Subcutaneous abdominal adipose tissue (tissue), 5 donors: ENCODE measurements at regions not wholly inside any gene's neighbourhood (a gene's known extent, or its start where the extent isn't known, plus 50 kb on each side); places are given as distances from the start of the nearest gene placed in this dataset.

Source experiments
- H3K27ac ChIP-seq: one replicate; pipeline ENCODE4 v1.7.0; 2013; ENCODE audit warnings: low read depth, mild to moderate bottlenecking, inconsistent platforms, low read length, moderate library complexity
- H3K27me3 ChIP-seq, 5 donors: one replicate each; pipeline ENCODE4 v1.7.0; 2013; ENCODE audit warnings: low read length in 5 of 5, inconsistent platforms in 1 of 5; ENCODE audit not compliant: control insufficient read depth in 5 of 5, insufficient read depth in 4 of 5
- H3K36me3 ChIP-seq, 5 donors: one replicate each; pipeline ENCODE4 v1.7.0; 2013; ENCODE audit warnings: low read length in 5 of 5; ENCODE audit not compliant: control insufficient read depth in 5 of 5, insufficient read depth in 5 of 5
- H3K4me1 ChIP-seq, 5 donors: one replicate each; pipeline ENCODE4 v1.7.0; 2013; ENCODE audit warnings: low read length in 5 of 5, mild to moderate bottlenecking in 3 of 5, moderate library complexity in 1 of 5; ENCODE audit not compliant: control insufficient read depth in 5 of 5, insufficient read depth in 5 of 5
- H3K4me3 ChIP-seq, 5 donors: one replicate each; pipeline ENCODE4 v1.7.0; 2013; ENCODE audit warnings: low read length in 5 of 5, low read depth in 1 of 5
- H3K9ac ChIP-seq, 5 donors: one replicate each; pipeline ENCODE4 v1.7.0; 2013; ENCODE audit warnings: low read length in 5 of 5, mild to moderate bottlenecking in 4 of 5, moderate library complexity in 3 of 5
- H3K9me3 ChIP-seq, 5 donors: one replicate each; pipeline ENCODE4 v1.7.0; 2013; ENCODE audit warnings: low read length in 5 of 5; ENCODE audit not compliant: control insufficient read depth in 5 of 5
- donor health status: healthy.
- donor health status: healthy.
- donor health status: healthy.
- donor health status: healthy.
- donor health status: healthy.

DNA sequence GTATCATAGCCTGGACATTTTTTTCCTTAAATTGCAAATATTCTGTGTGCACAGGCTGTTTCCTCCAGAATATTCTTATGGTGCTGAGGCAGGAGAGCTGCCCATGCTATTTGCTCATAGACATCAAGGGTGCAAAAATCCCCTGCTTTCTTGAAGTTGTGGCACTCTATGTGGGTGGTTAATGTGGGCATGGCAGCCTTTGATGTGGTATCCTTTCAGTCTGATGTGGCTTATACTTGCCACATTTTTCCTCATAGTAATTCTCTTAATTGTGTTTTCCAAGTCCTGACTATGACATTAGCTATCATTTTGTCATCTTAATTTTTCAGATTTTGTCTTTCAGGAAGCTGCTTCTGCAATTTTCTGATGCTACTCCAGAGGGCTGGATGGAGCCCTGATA, 353.3 kb downstream of the YTHDC2 start:
- Histone ChIP-seq H3K4me1 (no peaks in the 10 kb centered on the region), H3K27ac (no peak overlapping the region), H3K27me3 (no peaks in the 10 kb centered on the region), H3K4me3 (no peak overlapping the region), H3K9ac (no peak overlapping the region), H3K36me3 (no peaks in the 10 kb centered on the region), H3K9me3 (peaks cover 0 to 4% (median 0%) of the 10 kb centered on the region in 5 donors)

DNA sequence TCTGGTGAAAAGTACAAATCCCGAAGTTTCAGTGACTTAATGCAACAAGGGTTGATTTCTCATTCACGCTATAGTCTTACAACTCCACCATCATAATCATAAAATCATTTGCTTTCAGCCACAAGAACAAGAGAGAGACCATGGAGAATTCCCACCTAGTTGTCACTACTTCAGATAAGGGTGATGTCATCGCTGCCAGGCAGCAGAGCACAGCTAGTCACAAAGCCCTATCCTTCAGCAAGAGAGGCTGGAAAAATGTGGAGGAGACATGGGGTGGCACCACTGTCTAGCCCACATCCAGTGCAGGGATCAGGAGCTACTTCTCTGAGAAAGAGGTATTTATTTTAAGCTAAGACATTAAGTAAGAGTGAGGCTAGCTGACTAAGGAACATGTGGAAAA, 356.1 kb downstream of the YTHDC2 start:
- H3K27ac ChIP-seq, result no peak overlapping the region
- H3K4me1 ChIP-seq, result no peaks in the 10 kb centered on the region
- no peaks in the 10 kb centered on the region for H3K36me3 ChIP-seq
- no peak overlapping the region for H3K9ac ChIP-seq
- H3K4me3 ChIP-seq, result no peak overlapping the region
- H3K9me3 ChIP-seq, result peaks cover 0 to 4% (median 0%) of the 10 kb centered on the region in 5 donors
- H3K27me3 ChIP-seq, result no peaks in the 10 kb centered on the region

DNA sequence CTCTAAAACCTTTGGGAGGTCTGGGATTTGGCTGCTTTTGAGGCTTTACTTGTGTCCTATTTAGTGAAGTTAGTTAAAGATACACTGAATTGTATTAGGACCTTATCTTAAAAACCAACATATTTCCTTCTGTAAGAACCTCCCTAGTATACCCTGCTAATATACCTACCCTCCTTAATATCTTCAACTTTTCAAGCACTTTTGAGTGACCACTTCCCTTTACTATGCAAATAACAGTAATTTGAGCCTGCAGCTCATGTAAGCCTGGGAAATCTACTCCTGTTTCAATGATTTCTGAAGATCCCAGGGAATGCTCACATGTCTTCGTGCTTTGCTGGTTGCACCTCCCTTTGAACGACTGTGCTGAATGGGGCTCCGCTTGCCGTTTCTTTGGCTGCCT, 358.5 kb downstream of the YTHDC2 start:
- H3K27ac ChIP-seq, result no peak overlapping the region
- no peak overlapping the region for H3K9ac ChIP-seq
- no peak overlapping the region for H3K4me3 ChIP-seq
- no peaks in the 10 kb centered on the region for H3K27me3 ChIP-seq
- H3K36me3 ChIP-seq, result no peaks in the 10 kb centered on the region
- peaks cover 0 to 3% (median 0%) of the 10 kb centered on the region in 5 donors for H3K9me3 ChIP-seq
- H3K4me1 ChIP-seq, result no peaks in the 10 kb centered on the region

DNA sequence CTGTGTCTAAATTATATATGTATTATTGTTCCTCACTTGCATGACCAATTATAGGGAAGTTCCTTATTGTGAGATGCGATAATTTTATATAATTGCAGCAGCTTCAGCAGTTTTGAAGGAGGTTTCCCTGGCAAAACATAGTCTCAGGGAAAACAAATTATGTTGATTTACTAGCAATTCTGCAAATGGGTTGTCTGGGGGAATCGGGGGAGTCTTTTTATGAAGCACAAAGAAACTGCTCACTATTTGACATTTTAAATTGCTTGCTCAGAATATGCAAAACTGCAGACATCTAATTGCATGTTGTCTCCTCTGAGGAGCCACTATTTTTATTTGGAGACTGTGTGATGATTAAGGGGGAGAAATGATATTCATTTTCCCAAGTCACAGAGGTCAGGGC, 361.6 kb downstream of the YTHDC2 start:
- Histone ChIP-seq H3K4me1 (no peaks in the 10 kb centered on the region), H3K9me3 (peaks cover 0 to 5% (median 0%) of the 10 kb centered on the region in 5 donors), H3K36me3 (no peaks in the 10 kb centered on the region), H3K27ac (no peak overlapping the region), H3K9ac (no peak overlapping the region), H3K27me3 (no peaks in the 10 kb centered on the region), H3K4me3 (no peak overlapping the region)

DNA sequence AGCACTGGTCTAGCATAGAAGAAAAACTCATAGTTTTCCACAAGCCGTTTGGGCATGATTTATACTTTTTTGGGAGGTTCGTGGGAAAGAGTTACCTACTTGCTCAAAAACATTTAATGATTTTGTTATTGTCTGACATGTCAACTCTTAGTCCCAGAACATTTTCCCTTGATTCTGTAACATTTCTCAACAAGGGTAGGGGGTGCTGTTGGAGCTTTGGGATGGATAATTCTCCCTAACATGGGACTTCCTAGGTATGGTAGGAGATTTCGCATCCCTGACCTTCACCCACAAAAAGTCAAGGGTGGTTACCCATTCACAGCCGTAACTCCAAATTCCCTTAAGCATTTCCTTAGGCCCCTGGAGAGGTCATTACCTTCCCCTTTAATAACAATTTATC, 378.0 kb downstream of the YTHDC2 start:
- H3K9ac ChIP-seq, result no peak overlapping the region
- H3K9me3 ChIP-seq, result no peaks in the 10 kb centered on the region
- no peaks in the 10 kb centered on the region for H3K4me1 ChIP-seq
- H3K27me3 ChIP-seq, result no peaks in the 10 kb centered on the region
- no peak overlapping the region for H3K4me3 ChIP-seq
- H3K36me3 ChIP-seq, result no peaks in the 10 kb centered on the region
- H3K27ac ChIP-seq, result no peak overlapping the region

DNA sequence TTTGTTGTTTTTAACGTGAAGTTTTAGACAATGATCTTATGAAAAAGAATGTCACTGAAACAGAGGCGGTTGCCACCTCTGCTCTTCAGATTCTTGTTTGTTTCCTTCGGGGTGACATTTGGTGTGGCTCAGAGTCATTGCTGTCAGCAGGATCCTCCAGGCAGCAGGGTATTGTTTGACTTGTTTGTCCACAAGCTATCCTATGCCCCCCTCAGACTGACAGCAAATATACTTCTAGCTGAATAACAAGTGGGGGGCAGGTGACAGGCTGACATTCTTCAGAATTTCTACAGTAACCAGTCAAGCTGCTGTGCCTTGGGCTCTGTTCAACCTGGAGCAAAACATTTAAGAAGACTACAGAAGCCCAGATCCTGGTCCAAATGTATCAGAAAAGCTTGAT, 383.3 kb downstream of the YTHDC2 start:
- Histone ChIP-seq H3K27me3 (no peaks in the 10 kb centered on the region), H3K9ac (no peak overlapping the region), H3K27ac (no peak overlapping the region), H3K36me3 (no peaks in the 10 kb centered on the region), H3K9me3 (no peaks in the 10 kb centered on the region), H3K4me3 (no peak overlapping the region), H3K4me1 (no peaks in the 10 kb centered on the region)

DNA sequence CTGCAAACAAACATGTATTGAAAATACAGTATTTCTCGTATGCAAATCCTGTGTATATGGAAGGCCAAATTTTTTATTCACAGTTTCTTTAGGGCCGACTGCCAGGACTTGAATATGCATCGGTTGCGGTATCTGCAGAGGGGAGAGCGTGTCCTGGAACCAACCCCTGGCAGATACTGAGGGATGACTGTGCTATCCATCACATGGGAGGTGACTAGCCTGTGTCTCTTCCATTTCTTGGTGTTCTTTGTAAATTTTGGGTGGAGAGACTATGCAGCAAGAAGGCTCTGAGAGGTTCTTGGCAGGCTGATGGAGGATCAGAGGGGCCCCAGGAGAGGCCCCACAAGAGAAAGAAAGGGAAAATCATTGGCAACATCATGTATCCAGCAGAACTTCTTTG, 384.3 kb downstream of the YTHDC2 start:
- Histone ChIP-seq H3K9me3 (no peaks in the 10 kb centered on the region), H3K4me1 (no peaks in the 10 kb centered on the region), H3K4me3 (no peak overlapping the region), H3K27ac (no peak overlapping the region), H3K27me3 (no peaks in the 10 kb centered on the region), H3K36me3 (no peaks in the 10 kb centered on the region), H3K9ac (no peak overlapping the region)

DNA sequence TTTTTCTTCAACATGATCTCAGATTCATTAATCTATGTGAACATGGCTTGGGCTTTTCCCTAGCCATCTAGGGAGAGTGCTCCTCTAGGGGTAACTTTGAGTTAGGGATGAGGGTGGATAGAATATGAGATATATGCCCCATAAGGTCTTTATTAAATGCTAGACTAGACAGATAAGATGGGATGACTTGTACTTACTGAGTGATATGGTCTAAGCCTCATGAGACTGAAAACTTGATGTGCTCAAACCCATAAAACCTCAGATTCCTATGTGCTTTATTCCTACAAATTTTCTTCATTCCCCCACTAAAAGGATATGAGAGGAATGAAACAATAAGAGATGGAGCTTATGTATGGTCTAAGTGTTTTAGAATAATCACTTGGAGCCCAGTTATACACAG, 386.6 kb downstream of the YTHDC2 start:
- Histone ChIP-seq H3K9ac (no peak overlapping the region), H3K9me3 (no peaks in the 10 kb centered on the region), H3K36me3 (no peaks in the 10 kb centered on the region), H3K4me1 (no peaks in the 10 kb centered on the region), H3K4me3 (no peak overlapping the region), H3K27ac (no peak overlapping the region), H3K27me3 (no peaks in the 10 kb centered on the region)

DNA sequence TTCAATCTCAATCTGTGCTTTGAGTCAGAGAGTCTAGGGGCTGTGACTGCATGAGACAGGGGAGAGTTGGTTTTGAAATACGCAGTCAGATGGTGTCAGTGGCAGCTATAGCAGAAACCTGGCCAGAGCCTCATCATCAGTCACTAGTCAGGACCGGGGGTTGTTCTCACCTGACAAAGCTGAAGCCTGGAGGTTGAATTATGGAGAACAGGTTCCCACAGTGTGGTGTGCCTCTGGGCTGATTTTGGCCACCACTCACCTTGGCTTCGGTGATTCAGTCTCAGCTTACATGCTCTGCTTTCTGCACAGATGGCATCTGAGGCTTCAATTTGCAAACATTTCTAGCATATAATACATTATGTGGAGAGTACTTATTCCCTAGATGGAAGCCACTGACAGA, 387.3 kb downstream of the YTHDC2 start:
- Histone ChIP-seq H3K27ac (no peak overlapping the region), H3K36me3 (no peaks in the 10 kb centered on the region), H3K27me3 (no peaks in the 10 kb centered on the region), H3K4me1 (no peaks in the 10 kb centered on the region), H3K4me3 (no peak overlapping the region), H3K9me3 (no peaks in the 10 kb centered on the region), H3K9ac (no peak overlapping the region)

DNA sequence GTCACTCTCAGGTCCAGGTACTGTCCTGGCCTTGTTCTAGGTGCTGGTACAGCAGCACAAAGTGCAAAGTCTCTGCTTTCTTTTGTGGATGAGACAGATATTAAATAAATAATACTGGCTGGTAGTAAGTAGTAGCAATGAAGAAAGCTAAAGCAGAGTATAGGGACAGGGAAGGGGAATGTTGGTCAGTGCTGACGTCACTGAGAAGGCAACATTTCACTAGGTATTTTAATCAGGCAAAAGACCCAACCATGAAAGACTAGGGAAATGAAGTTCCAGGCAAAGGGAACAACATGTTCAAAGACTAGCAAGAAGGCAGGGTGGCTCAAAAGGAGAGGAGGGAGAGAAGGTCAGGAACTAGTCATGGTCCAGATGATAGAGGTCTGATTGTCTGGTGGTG, 388.2 kb downstream of the YTHDC2 start:
- no peaks in the 10 kb centered on the region for H3K27me3 ChIP-seq
- no peaks in the 10 kb centered on the region for H3K4me1 ChIP-seq
- no peaks in the 10 kb centered on the region for H3K36me3 ChIP-seq
- no peak overlapping the region for H3K27ac ChIP-seq
- H3K9ac ChIP-seq, result no peak overlapping the region
- H3K9me3 ChIP-seq, result no peaks in the 10 kb centered on the region
- H3K4me3 ChIP-seq, result no peak overlapping the region
